OCI-LY3 (cell line): ENCODE measurements at regions not wholly inside any gene's neighbourhood (a gene's known extent, or its start where the extent isn't known, plus 50 kb on each side); places are given as distances from the start of the nearest gene placed in this dataset.

ENCODE experiments used
- EZH2phosphoT487 ChIP-seq: fragments of 200-600 bp; shearing (Covaris generic); IDR thresholded peaks from 2 replicates; pipeline ENCODE4 v1.6.1; 2018; ENCODE audit warnings: antibody characterized with exemption, mixed run types, low read depth
- TF ChIP-seq, protein P1 (sequence below): fragments of 200-600, 300-600 bp; sonication (generic); IDR thresholded peaks from 2 replicates; pipeline ENCODE4 v1.5.1; 2014; ENCODE audit warnings: antibody characterized with exemption, low read length, low read depth

DNA sequence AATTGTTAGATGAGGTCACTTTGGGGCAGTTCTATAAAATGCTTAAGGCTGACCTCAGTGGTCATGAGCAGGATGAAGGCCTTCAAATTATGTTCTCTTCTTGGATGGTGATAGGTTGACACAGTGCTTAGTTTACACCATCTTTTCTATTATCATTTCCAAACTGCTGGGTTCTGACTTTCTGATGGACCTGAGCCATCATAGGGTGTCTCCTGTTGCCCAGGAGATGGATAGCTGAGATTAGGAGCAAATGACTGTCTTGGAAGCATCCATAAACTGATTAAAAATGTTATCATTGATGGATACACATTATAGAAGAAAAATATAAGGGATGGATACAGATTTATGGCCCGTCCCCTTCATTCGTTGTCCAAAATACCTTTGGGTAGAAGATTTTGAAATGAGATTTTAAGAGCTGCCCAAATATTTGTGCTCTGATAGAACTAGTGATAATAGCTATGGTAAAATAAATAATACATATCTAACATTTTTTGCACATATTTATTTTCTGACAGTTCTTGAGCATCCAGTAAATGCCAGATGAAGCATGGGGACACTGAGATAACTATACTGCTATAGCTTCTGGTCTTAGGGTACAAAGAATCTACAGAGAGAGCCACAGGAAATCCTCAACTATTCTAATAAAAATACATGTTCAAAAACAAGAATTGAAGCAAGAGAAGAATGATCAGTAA, 839.4 kb upstream of the LCORL start:
- TF ChIP-seq, protein P1, sequence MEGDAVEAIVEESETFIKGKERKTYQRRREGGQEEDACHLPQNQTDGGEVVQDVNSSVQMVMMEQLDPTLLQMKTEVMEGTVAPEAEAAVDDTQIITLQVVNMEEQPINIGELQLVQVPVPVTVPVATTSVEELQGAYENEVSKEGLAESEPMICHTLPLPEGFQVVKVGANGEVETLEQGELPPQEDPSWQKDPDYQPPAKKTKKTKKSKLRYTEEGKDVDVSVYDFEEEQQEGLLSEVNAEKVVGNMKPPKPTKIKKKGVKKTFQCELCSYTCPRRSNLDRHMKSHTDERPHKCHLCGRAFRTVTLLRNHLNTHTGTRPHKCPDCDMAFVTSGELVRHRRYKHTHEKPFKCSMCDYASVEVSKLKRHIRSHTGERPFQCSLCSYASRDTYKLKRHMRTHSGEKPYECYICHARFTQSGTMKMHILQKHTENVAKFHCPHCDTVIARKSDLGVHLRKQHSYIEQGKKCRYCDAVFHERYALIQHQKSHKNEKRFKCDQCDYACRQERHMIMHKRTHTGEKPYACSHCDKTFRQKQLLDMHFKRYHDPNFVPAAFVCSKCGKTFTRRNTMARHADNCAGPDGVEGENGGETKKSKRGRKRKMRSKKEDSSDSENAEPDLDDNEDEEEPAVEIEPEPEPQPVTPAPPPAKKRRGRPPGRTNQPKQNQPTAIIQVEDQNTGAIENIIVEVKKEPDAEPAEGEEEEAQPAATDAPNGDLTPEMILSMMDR, result no peak
- no peak for TF ChIP-seq EZH2phosphoT487
